GM10266 (cell line): ENCODE measurements at regions not wholly inside any gene's neighbourhood (a gene's known extent, or its start where the extent isn't known, plus 50 kb on each side); places are given as distances from the start of the nearest gene placed in this dataset.

ENCODE experiments used
- DNase-seq: peaks from one replicate; pipeline ENCODE4 v3.0.0; 2012; ENCODE audit errors: extremely low spot score
- TF ChIP-seq, protein P1 (sequence below): IDR thresholded peaks from 2 replicates; pipeline ENCODE4 v1.5.1; 2012; ENCODE audit warnings: mild to moderate bottlenecking, low read depth; ENCODE audit not compliant: control insufficient read depth, insufficient read depth; ENCODE audit errors: missing control alignments

DNA sequence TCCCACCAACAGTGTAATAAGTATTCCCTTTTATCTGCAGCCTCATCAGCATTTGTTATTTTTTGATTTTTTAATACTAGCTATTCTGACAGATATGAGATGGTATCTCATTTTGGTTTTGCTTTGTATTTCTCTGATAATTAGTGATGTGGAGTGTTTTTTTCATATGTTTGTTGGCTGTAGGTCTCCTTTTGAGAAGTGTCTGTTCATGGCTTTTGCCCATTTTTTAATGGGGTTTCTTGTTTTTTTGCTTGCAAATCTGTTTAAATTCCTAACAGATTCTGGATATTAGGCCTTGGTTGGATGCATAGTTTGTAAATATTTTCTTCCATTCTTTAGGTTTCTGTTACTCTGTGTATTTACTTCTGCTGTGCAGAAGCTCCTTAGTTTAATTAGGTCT lies 445.4 kb upstream of the DAB2 start:
- TF ChIP-seq, protein P1, sequence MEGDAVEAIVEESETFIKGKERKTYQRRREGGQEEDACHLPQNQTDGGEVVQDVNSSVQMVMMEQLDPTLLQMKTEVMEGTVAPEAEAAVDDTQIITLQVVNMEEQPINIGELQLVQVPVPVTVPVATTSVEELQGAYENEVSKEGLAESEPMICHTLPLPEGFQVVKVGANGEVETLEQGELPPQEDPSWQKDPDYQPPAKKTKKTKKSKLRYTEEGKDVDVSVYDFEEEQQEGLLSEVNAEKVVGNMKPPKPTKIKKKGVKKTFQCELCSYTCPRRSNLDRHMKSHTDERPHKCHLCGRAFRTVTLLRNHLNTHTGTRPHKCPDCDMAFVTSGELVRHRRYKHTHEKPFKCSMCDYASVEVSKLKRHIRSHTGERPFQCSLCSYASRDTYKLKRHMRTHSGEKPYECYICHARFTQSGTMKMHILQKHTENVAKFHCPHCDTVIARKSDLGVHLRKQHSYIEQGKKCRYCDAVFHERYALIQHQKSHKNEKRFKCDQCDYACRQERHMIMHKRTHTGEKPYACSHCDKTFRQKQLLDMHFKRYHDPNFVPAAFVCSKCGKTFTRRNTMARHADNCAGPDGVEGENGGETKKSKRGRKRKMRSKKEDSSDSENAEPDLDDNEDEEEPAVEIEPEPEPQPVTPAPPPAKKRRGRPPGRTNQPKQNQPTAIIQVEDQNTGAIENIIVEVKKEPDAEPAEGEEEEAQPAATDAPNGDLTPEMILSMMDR: no peak

DNA sequence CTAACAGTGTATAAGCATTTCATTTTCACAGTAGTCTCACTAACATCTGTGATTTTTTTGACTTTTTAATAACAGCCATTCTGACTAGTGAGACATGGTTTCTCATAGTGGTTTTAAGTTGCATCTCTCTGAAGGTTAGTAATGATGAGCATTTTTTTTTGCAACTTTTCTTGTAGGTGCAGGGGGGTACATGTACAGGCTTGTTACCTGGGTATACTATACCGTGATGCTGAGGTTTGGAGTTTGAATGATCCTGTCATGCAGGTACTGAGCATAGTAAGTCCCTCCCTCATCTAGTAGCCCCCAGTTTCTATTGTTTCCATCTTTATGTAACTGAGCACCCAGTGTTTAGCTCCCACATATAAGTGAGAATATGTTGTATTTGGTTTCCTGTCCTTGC lies 444.6 kb upstream of the DAB2 start:
- TF ChIP-seq, protein P1: no peak
- DNase-seq: no peak

More for the DNA sequence above, 445.4 kb upstream of the DAB2 start:
- no peak for DNase-seq

DNA sequence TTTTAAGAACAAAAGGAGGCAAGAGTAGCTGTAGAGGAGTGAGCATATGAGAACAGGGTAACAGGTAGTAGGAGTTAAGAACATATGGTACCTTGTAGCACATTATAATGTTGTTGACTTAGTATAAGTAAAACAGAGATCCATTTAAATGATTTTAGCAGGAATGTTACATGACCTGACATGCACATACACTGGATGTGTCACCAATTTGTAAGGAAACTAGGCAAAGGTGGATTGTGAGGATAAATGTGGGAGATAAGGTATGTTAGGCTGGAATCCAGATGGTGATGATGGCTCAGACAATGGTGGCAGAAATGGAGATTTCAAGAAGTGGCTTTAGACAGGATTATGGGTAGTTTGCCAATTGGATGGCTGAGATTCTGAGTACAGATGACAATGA lies 443.1 kb upstream of the DAB2 start:
- DNase-seq: no peak
- TF ChIP-seq, protein P1: no peak

DNA sequence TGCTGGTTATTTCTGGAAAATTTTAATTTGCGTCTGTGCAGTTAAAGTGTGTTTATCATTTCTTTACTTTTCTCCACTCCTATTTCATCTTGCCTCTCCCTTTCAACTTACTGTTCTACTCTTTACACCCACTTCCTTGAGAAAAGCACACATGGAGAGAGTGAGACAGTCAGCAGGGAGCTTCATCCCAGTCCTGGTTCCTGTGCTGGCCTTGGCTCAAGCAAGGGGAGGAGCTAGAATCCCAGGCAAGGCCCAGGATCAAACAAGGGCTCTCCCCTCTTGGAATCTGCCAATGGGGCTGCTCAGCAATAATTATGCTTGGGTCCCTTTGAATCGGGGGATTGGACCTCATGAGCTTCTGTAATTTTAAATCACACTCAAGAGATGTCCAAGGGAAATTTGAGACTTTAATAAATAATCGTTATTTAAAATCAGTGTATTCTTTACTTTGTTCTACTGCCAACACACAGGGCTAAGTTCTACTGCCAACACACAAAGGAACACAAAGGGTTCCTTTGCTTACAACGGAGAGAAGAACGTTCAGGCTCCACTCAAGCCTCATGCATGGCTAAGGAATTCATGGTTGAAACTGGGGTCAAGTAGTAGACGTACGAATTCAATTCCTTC lies 439.3 kb upstream of the DAB2 start:
- no peak for DNase-seq
- TF ChIP-seq, protein P1: no peak

DNA sequence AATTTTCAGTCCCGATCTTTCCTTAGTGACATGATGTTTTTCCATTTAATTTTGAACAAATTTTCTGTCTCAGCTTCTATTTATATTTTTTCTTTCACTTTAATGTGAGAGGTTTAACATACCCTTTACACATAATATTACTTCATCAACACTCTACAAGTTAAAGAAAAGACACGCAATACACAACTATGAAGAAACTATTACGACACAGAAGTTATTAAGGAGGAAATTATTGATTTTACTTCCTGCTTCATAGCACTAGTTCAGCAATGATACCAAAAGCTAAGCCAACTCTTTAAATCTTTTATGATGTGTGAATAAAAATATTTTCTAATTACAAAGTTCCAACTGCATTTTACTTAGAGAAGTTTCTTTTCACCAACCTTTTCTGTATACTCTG lies 432.3 kb upstream of the DAB2 start:
- DNase-seq: no peak
- TF ChIP-seq, protein P1: no peak

DNA sequence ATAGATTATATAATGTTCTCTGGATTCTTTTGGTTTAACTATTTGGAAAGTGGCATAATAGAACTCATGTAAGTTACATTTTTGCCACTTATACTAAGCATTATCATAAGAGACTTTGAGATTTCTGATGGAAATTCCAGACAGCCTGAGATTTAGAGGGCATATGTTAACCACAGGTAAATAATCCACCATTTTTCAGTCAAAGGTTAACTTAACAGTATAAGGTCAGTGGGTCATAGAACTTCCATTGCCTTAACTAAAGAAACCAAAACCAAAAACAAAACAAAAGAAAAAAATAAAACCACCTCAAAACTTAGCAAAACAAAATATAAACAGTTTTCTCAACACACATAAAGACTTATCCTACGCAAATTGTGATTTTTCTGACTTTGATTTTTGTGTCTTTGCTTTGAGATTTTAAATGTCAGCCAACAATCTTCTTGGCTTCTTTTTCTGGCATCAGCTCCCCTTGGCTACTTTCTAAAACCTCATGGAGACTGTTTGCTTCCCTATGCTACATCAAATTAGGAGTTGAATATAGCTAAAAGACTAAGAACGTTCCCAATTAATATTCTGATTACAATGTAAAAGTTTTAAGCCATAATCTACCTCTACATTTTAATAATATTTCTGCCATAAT lies 430.1 kb upstream of the DAB2 start:
- TF ChIP-seq, protein P1: no peak
- no peak for DNase-seq

DNA sequence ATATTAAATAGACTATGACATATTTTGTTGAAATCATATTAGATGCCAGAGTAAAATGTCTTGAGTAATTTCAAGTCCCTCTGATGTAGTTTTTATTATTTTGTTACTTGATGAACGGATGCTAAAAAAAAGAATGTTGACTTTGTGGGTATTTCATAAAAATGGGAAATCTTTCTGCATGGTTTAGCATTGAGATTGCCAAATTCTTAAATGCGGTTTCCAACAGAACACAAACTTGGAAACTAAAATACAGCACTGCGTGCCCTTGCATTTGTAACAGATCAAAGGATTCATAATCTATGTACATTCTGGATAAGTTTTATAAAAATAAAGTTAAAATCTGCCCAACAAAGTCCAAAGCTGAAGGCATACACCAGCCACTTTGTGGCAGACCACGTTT lies 425.5 kb upstream of the DAB2 start:
- TF ChIP-seq, protein P1: no peak

More for the DNA sequence above, 425.5 kb upstream of the DAB2 start:
- DNase-seq: no peak
